ENCODE measurements at regions not wholly inside any gene's neighbourhood (a gene's known extent, or its start where the extent isn't known, plus 50 kb on each side); places are given as distances from the start of the nearest gene placed in this dataset.

GRCh38 chr20:6213311-6213710 is 90.5 kb upstream of the FERMT1 start:
- Histone ChIP-seq H3K9ac (ENCODE audit: insufficient read length) (no peak overlapping the region), H3K27ac (no peak overlapping the region), H3K9me3 (ENCODE audit: low read depth, low read length) (no peaks in the 10 kb centered on the region), H3K4me3 (no peak overlapping the region), H3K36me3 (ENCODE audit: insufficient read depth, low read length) (no peaks in the 10 kb centered on the region)
- no peak for DNase-seq (ENCODE audit: low read depth, low spot score)
- TF ChIP-seq FOXP2 (optimal IDR thresholded peaks at IDR 0.05; ENCODE audit: control extremely low read depth, extremely low read length, insufficient read depth) (no peak), EZH2 (IDR thresholded peaks at IDR 0.05) (no peak), POLR2AphosphoS5 (IDR thresholded peaks at IDR 0.05; ENCODE audit: borderline replicate concordance, low read depth, low read length) (no peak)

GRCh38 chr20:6212903-6213302 is 90.1 kb upstream of the FERMT1 start:
- no peaks in the 10 kb centered on the region for H3K9me3 ChIP-seq (ENCODE audit: low read depth, low read length)
- no peak for DNase-seq (ENCODE audit: low read depth, low spot score)
- H3K27ac ChIP-seq: no peak overlapping the region
- TF ChIP-seq EZH2 (IDR thresholded peaks at IDR 0.05) (no peak), FOXP2 (optimal IDR thresholded peaks at IDR 0.05; ENCODE audit: control extremely low read depth, extremely low read length, insufficient read depth) (no peak), POLR2AphosphoS5 (IDR thresholded peaks at IDR 0.05; ENCODE audit: borderline replicate concordance, low read depth, low read length) (no peak)
- no peak overlapping the region for H3K4me3 ChIP-seq
- H3K36me3 ChIP-seq (ENCODE audit: insufficient read depth, low read length): no peaks in the 10 kb centered on the region
- no peak overlapping the region for H3K9ac ChIP-seq (ENCODE audit: insufficient read length)

GRCh38 chr20:6209093-6209492 is 86.3 kb upstream of the FERMT1 start:
- Histone ChIP-seq H3K27ac (no peak overlapping the region), H3K4me3 (no peak overlapping the region), H3K9ac (ENCODE audit: insufficient read length) (no peak overlapping the region), H3K9me3 (ENCODE audit: low read depth, low read length) (no peaks in the 10 kb centered on the region), H3K36me3 (ENCODE audit: insufficient read depth, low read length) (no peaks in the 10 kb centered on the region)
- DNase-seq (ENCODE audit: low read depth, low spot score): no peak
- TF ChIP-seq EZH2 (IDR thresholded peaks at IDR 0.05) (no peak), POLR2AphosphoS5 (IDR thresholded peaks at IDR 0.05; ENCODE audit: borderline replicate concordance, low read depth, low read length) (no peak), FOXP2 (optimal IDR thresholded peaks at IDR 0.05; ENCODE audit: control extremely low read depth, extremely low read length, insufficient read depth) (no peak)

- Histone ChIP-seq H3K9ac (ENCODE audit: insufficient read length) (no peak overlapping the region), H3K36me3 (ENCODE audit: insufficient read depth, low read length) (no peaks in the 10 kb centered on the region), H3K9me3 (ENCODE audit: low read depth, low read length) (no peaks in the 10 kb centered on the region), H3K27ac (no peak overlapping the region), H3K4me3 (no peak overlapping the region)
- DNase-seq (ENCODE audit: low read depth, low spot score): no peak
- TF ChIP-seq FOXP2 (optimal IDR thresholded peaks at IDR 0.05; ENCODE audit: control extremely low read depth, extremely low read length, insufficient read depth) (no peak), POLR2AphosphoS5 (IDR thresholded peaks at IDR 0.05; ENCODE audit: borderline replicate concordance, low read depth, low read length) (no peak), EZH2 (IDR thresholded peaks at IDR 0.05) (no peak)
Observed at GRCh38 chr20:6200092-6200491, 77.3 kb upstream of the FERMT1 start.

GRCh38 chr20:6185268-6185667 is 62.4 kb upstream of the FERMT1 start:
- H3K36me3 ChIP-seq (ENCODE audit: insufficient read depth, low read length): no peaks in the 10 kb centered on the region
- no peak overlapping the region for H3K27ac ChIP-seq
- DNase-seq (ENCODE audit: low read depth, low spot score): no peak
- no peak overlapping the region for H3K9ac ChIP-seq (ENCODE audit: insufficient read length)
- H3K9me3 ChIP-seq (ENCODE audit: low read depth, low read length): no peaks in the 10 kb centered on the region
- no peak for TF ChIP-seq FOXP2 (optimal IDR thresholded peaks at IDR 0.05; ENCODE audit: control extremely low read depth, extremely low read length, insufficient read depth)
- no peak for TF ChIP-seq EZH2 (IDR thresholded peaks at IDR 0.05)
- no peak overlapping the region for H3K4me3 ChIP-seq

- Histone ChIP-seq H3K4me3 (no peak overlapping the region), H3K27ac (no peak overlapping the region), H3K9me3 (ENCODE audit: low read depth, low read length) (no peaks in the 10 kb centered on the region), H3K36me3 (ENCODE audit: insufficient read depth, low read length) (no peaks in the 10 kb centered on the region), H3K9ac (ENCODE audit: insufficient read length) (no peak overlapping the region)
- TF ChIP-seq POLR2AphosphoS5 (IDR thresholded peaks at IDR 0.05; ENCODE audit: borderline replicate concordance, low read depth, low read length): no peak
- TF ChIP-seq EZH2 (IDR thresholded peaks at IDR 0.05): no peak
- no peak for TF ChIP-seq FOXP2 (optimal IDR thresholded peaks at IDR 0.05; ENCODE audit: control extremely low read depth, extremely low read length, insufficient read depth)
- no peak for DNase-seq (ENCODE audit: low read depth, low spot score)
Observed at GRCh38 chr20:6184086-6184485, 61.3 kb upstream of the FERMT1 start.

- Histone ChIP-seq H3K36me3 (ENCODE audit: insufficient read depth, low read length) (no peaks in the 10 kb centered on the region), H3K9me3 (ENCODE audit: low read depth, low read length) (no peaks in the 10 kb centered on the region), H3K9ac (ENCODE audit: insufficient read length) (no peak overlapping the region), H3K4me3 (no peak overlapping the region), H3K27ac (no peak overlapping the region)
- DNase-seq (ENCODE audit: low read depth, low spot score): no peak
- TF ChIP-seq FOXP2 (optimal IDR thresholded peaks at IDR 0.05; ENCODE audit: control extremely low read depth, extremely low read length, insufficient read depth) (no peak), EZH2 (IDR thresholded peaks at IDR 0.05) (no peak), POLR2AphosphoS5 (IDR thresholded peaks at IDR 0.05; ENCODE audit: borderline replicate concordance, low read depth, low read length) (no peak)
Observed at GRCh38 chr20:6180531-6180930, 57.7 kb upstream of the FERMT1 start.

GRCh38 chr20:6178537-6178936 is 55.7 kb upstream of the FERMT1 start:
- no peaks in the 10 kb centered on the region for H3K36me3 ChIP-seq (ENCODE audit: insufficient read depth, low read length)
- H3K27ac ChIP-seq: 0 out of 2 replicates have a peak overlapping the region, but pooled peaks have one; percentile 75
- H3K9ac ChIP-seq (ENCODE audit: insufficient read length): peak overlapping the region; percentile 50
- peak; percentile 79 for DNase-seq (ENCODE audit: low read depth, low spot score)
- H3K9me3 ChIP-seq (ENCODE audit: low read depth, low read length): no peaks in the 10 kb centered on the region
- TF ChIP-seq FOXP2 (optimal IDR thresholded peaks at IDR 0.05; ENCODE audit: control extremely low read depth, extremely low read length, insufficient read depth) (no peak), POLR2AphosphoS5 (IDR thresholded peaks at IDR 0.05; ENCODE audit: borderline replicate concordance, low read depth, low read length) (no peak), EZH2 (IDR thresholded peaks at IDR 0.05) (no peak)
- H3K4me3 ChIP-seq: no peak overlapping the region

- no peak for TF ChIP-seq FOXP2 (optimal IDR thresholded peaks at IDR 0.05; ENCODE audit: control extremely low read depth, extremely low read length, insufficient read depth)
- TF ChIP-seq POLR2AphosphoS5 (IDR thresholded peaks at IDR 0.05; ENCODE audit: borderline replicate concordance, low read depth, low read length): no peak
- no peak for TF ChIP-seq EZH2 (IDR thresholded peaks at IDR 0.05)
- Histone ChIP-seq H3K27ac (no peak overlapping the region), H3K4me3 (no peak overlapping the region), H3K9me3 (ENCODE audit: low read depth, low read length) (no peaks in the 10 kb centered on the region), H3K36me3 (ENCODE audit: insufficient read depth, low read length) (no peaks in the 10 kb centered on the region), H3K9ac (ENCODE audit: insufficient read length) (no peak overlapping the region)
- DNase-seq (ENCODE audit: low read depth, low spot score): no peak
Observed at GRCh38 chr20:6173481-6173880, 50.7 kb upstream of the FERMT1 start.
